DND-41 (cell line): ENCODE measurements at regions not wholly inside any gene's neighbourhood (a gene's known extent, or its start where the extent isn't known, plus 50 kb on each side); places are given as distances from the start of the nearest gene placed in this dataset.
A peak's percentile ranks its signal among the peaks of the same experiment; 100 is the strongest.

Experiments used
- ATAC-seq: fragments of 200-7000 bp; cut with Tn5 transposase; 3 replicates; pipeline ENCODE4 v1.9.1; 2021; ENCODE audit warnings: low read depth; ENCODE audit not compliant: insufficient read depth
- DNase-seq: peaks from one replicate; pipeline ENCODE4 v3.0.0-alpha.2; 2020
- H2AFZ ChIP-seq: 2 replicates; pipeline ENCODE4 v1.6.0; 2012; ENCODE audit warnings: low read depth, low read length
- H3K27ac ChIP-seq: 2 replicates; pipeline ENCODE4 v1.5.1; 2012; ENCODE audit warnings: low read length, inconsistent platforms
- H3K27me3 ChIP-seq: fragments of 200-600 bp; sonication (generic); 2 replicates; pipeline ENCODE4 v1.6.0; 2012; ENCODE audit warnings: low read length, mild to moderate bottlenecking, inconsistent platforms; ENCODE audit not compliant: insufficient read depth, poor library complexity
- H3K36me3 ChIP-seq: 2 replicates; pipeline ENCODE4 v1.5.1; 2012; ENCODE audit warnings: low read length, inconsistent platforms; ENCODE audit not compliant: insufficient read depth
- H3K4me1 ChIP-seq: 2 replicates; pipeline ENCODE4 v1.5.1; 2012; ENCODE audit warnings: mild to moderate bottlenecking, low read length; ENCODE audit not compliant: insufficient read depth
- H3K4me2 ChIP-seq: 2 replicates; pipeline ENCODE4 v1.6.0; 2012; ENCODE audit warnings: mild to moderate bottlenecking, moderate library complexity, low read length, inconsistent platforms; ENCODE audit not compliant: insufficient read depth
- H3K4me3 ChIP-seq, 2 experiments: fragments of 200-600 bp in 1 of 2; shearing (Covaris generic) in 1 of 2; 2 replicates each; pipeline ENCODE4 v1.5.1; 2012 to 2016; ENCODE audit warnings: inconsistent platforms in 2 of 2, low read length in 2 of 2, mild to moderate bottlenecking in 2 of 2, low read depth in 1 of 2, moderate library complexity in 1 of 2
- H3K79me2 ChIP-seq: 2 replicates; pipeline ENCODE4 v1.6.0; 2012; ENCODE audit warnings: low read length, inconsistent platforms; ENCODE audit not compliant: insufficient read depth
- H3K9ac ChIP-seq: 2 replicates; pipeline ENCODE4 v1.6.0; 2012; ENCODE audit warnings: low read depth, mild to moderate bottlenecking, inconsistent platforms, low read length, moderate library complexity
- H3K9me3 ChIP-seq: 2 replicates; pipeline ENCODE4 v1.5.1; 2012; ENCODE audit warnings: low read length, moderate library complexity, mild to moderate bottlenecking, inconsistent platforms; ENCODE audit not compliant: insufficient read depth, severe bottlenecking
- H4K20me1 ChIP-seq: 2 replicates; pipeline ENCODE4 v1.6.0; 2012; ENCODE audit warnings: low read length; ENCODE audit not compliant: insufficient read depth
- EZH2 ChIP-seq: IDR thresholded peaks from 3 replicates; pipeline ENCODE4 v1.6.1; 2012; ENCODE audit warnings: borderline replicate concordance, low read depth, mild to moderate bottlenecking, moderate library complexity, low read length, inconsistent platforms; ENCODE audit not compliant: severe bottlenecking
- TF ChIP-seq, protein P1 (sequence below): IDR thresholded peaks from 2 replicates; pipeline ENCODE4 v1.5.1; 2012; ENCODE audit warnings: borderline replicate concordance, low read length, moderate library complexity, mild to moderate bottlenecking; ENCODE audit not compliant: poor library complexity, severe bottlenecking; ENCODE audit errors: extremely low read depth

DNA sequence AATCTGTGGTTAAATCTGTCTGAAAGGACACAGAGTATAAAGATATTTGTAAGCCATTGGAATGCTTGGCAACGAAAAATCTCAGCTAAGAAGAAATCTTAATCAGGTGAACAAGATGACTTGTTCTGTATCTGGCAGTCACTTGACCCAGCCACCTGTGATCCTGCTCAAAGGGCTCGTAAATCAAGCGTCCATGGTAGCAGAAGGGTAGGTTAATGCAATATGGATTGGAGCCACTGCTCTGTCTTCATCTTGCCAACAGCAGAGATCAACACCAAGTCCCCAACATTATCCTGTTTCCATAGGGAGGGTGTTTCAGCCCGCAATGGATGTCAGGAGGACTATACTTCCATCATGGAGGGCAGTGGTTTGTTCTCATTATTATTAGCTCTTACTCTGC is 378.4 kb downstream of the CDH7 start:
- no peaks in the 10 kb centered on the region for H3K79me2 ChIP-seq
- no peak overlapping the region for H3K27ac ChIP-seq
- no peaks in the 10 kb centered on the region for H4K20me1 ChIP-seq
- H3K4me3 ChIP-seq, result no peak overlapping the region
- H3K27me3 ChIP-seq, result no peaks in the 10 kb centered on the region
- no peaks in the 10 kb centered on the region for H3K4me1 ChIP-seq
- no peaks in the 10 kb centered on the region for H3K36me3 ChIP-seq
- DNase-seq, result no peak
- no peak overlapping the region for H2AFZ ChIP-seq
- no peak for ATAC-seq
- H3K9ac ChIP-seq, result no peak overlapping the region
- H3K9me3 ChIP-seq, result no peaks in the 10 kb centered on the region
- no peak overlapping the region for H3K4me2 ChIP-seq
- no peak for TF ChIP-seq EZH2
- TF ChIP-seq, protein P1, sequence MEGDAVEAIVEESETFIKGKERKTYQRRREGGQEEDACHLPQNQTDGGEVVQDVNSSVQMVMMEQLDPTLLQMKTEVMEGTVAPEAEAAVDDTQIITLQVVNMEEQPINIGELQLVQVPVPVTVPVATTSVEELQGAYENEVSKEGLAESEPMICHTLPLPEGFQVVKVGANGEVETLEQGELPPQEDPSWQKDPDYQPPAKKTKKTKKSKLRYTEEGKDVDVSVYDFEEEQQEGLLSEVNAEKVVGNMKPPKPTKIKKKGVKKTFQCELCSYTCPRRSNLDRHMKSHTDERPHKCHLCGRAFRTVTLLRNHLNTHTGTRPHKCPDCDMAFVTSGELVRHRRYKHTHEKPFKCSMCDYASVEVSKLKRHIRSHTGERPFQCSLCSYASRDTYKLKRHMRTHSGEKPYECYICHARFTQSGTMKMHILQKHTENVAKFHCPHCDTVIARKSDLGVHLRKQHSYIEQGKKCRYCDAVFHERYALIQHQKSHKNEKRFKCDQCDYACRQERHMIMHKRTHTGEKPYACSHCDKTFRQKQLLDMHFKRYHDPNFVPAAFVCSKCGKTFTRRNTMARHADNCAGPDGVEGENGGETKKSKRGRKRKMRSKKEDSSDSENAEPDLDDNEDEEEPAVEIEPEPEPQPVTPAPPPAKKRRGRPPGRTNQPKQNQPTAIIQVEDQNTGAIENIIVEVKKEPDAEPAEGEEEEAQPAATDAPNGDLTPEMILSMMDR, result no peak

DNA sequence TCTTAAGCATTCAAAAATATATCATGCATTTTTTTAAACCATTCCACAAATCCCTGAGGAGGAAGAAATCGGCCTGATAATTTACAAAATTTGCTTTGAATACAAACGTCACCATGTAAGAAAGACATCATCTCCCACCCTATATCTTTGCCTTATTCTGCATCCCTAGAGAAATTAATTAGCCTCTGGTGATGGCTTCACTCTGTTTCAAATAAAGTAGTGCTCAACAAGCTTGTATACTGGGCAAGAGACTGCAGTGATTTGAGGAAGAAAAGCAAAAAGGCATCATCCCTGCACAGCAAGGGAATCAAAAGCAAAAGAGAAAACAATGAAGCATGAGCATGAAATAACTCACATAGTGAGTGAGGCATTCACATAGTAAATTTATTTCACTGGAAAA is 375.5 kb downstream of the CDH7 start:
- H3K4me1 ChIP-seq, result no peaks in the 10 kb centered on the region
- no peak overlapping the region for H3K27ac ChIP-seq
- H3K27me3 ChIP-seq, result no peaks in the 10 kb centered on the region
- no peak overlapping the region for H3K4me3 ChIP-seq
- no peak overlapping the region for H3K4me2 ChIP-seq
- TF ChIP-seq, protein P1, result no peak
- TF ChIP-seq EZH2, result no peak
- H3K79me2 ChIP-seq, result no peaks in the 10 kb centered on the region
- no peaks in the 10 kb centered on the region for H3K36me3 ChIP-seq
- H4K20me1 ChIP-seq, result no peaks in the 10 kb centered on the region
- H2AFZ ChIP-seq, result no peak overlapping the region
- DNase-seq (no peak), ATAC-seq (no peak)
- no peaks in the 10 kb centered on the region for H3K9me3 ChIP-seq
- H3K9ac ChIP-seq, result no peak overlapping the region

DNA sequence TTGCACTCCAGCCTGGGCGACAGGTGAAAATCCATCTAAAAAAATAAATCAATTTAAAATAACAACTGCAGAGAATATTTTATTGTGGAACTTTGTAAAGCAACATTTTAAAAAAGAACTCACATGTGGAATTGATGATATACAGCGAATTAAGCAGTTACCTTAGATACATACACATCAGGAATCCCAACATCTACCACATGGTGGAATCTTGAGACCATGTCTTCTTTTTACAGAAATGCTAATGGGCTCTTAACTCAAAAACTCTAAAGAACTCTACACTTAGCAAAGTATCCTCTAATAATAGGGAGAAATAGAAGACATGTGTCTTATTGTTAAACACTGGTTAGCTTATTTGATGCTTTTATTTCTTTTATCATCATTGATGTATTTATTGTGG is 373.6 kb downstream of the CDH7 start:
- no peak for TF ChIP-seq EZH2
- TF ChIP-seq, protein P1, result peak; percentile 14
- Histone ChIP-seq H3K27ac (no peak overlapping the region), H3K4me2 (no peak overlapping the region), H2AFZ (no peak overlapping the region), H3K9ac (no peak overlapping the region), H3K36me3 (no peaks in the 10 kb centered on the region), H3K4me3 (no peak overlapping the region), H4K20me1 (no peaks in the 10 kb centered on the region), H3K4me1 (no peaks in the 10 kb centered on the region), H3K27me3 (no peaks in the 10 kb centered on the region), H3K9me3 (no peaks in the 10 kb centered on the region), H3K79me2 (no peaks in the 10 kb centered on the region)
- DNase-seq (no peak), ATAC-seq (no peak)

DNA sequence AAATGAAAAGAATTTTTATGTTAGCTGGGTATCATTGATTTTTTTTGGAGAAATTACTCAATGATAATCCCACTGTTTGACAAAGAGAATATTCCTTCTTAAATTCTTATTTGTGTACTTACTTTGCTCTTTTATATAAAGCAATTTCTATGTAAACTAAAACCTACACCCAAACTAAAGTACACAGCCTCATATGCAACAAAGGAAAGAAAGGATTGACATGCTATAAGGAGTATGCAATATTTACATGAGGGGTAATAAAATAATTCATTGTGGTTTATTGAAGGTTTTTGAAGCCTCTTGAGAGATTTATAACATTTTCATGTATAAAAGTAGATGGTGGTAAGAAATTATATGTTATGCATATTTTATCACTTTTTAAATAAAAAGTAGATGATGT is 368.5 kb downstream of the CDH7 start:
- Histone ChIP-seq H3K27ac (no peak overlapping the region), H4K20me1 (no peaks in the 10 kb centered on the region), H3K9me3 (no peaks in the 10 kb centered on the region), H3K4me3 (no peak overlapping the region), H3K36me3 (no peaks in the 10 kb centered on the region), H3K4me1 (no peaks in the 10 kb centered on the region), H3K4me2 (no peak overlapping the region), H3K79me2 (no peaks in the 10 kb centered on the region), H2AFZ (no peak overlapping the region), H3K9ac (no peak overlapping the region), H3K27me3 (no peaks in the 10 kb centered on the region)
- ATAC-seq (no peak), DNase-seq (no peak)
- no peak for TF ChIP-seq EZH2
- TF ChIP-seq, protein P1, result no peak
